ENCODE measurements at regions not wholly inside any gene's neighbourhood (a gene's known extent, or its start where the extent isn't known, plus 50 kb on each side); places are given as distances from the start of the nearest gene placed in this dataset.
A peak's percentile ranks its signal among the peaks of the same experiment; 100 is the strongest.

DNA sequence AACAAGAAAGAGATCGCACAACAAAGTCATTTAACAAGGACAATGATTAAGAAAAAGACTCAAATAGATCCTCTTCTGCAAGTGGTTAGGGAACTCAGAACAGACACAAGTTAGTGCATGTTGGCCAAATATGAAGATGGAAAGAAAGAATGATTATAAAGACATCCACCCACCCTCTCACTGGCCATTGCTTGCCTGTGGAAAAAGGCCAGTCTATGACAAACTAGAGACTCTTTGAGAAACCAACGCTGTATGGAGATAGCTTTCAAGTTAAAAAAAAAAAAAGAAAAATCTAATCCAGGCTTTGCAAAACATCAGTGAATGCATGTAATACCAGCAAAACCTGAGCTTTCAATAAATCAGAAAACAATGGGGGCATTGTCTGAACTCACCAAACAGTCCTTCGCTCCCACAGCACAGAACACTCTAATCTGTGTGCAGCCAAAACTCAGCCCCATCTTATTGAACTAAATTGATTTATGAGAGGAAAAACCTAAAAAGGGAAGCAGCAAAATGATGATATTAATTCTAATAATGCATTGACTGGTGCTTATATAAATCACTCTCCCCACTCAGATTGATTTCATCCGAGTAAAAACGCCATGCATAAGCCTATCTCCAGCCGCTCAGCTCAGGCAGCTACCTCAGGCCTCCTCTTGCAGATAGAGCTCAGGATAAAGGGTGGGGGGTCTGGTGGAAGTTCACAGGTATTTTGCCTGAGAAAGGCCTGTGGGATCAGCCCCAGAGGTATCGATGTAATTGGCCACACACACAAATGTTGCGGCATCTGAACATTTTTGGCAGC, 547.1 kb downstream of the CCDC171 start:
- Mint-ChIP-seq H3K36me3 (no peaks in the 10 kb centered on the region), H3K27me3 (peaks cover 1% of the 10 kb centered on the region), H3K4me3 (peak overlapping the region in 1 of 4 donors; percentile 22), H3K4me1 (no peaks in the 10 kb centered on the region), H3K27ac (peak overlapping the region in 1 of 3 donors; percentile 20), H3K9me3 (peaks cover 3 to 6% (median 4%) of the 10 kb centered on the region in 3 donors)

DNA sequence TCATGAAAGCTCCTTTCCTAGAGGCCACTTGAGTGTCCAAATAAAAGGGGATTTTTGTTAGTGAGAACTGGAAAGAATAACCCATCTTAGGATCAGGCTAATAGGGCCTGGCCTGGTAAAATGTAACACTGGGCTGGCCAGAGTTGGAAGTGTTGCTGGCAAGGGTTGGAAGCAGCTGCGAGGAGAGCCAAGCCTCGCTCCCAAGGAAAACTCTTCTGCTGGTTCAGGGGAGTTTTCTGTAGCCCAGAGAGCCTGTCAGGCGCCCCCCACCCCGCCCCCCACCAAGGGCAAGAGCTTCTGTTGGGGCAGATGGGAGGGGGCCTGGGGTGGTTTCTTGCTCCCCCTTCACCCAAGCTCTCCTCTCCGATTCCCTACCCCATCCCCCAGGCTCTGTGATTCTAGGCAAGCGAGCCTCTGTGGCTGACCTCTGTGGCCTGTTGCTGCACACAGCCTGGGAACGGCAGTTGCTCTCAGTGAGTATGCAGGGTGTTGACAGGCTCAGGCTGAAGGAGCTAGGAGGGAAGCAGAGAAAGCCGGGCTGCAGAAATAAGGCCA, 547.8 kb downstream of the CCDC171 start:
- Mint-ChIP-seq H3K4me3 (no peak overlapping the region), H3K27ac (no peak overlapping the region), H3K36me3 (no peaks in the 10 kb centered on the region), H3K27me3 (peaks cover 1% of the 10 kb centered on the region), H3K9me3 (peaks cover 0 to 6% (median 4%) of the 10 kb centered on the region in 3 donors), H3K4me1 (no peaks in the 10 kb centered on the region)

DNA sequence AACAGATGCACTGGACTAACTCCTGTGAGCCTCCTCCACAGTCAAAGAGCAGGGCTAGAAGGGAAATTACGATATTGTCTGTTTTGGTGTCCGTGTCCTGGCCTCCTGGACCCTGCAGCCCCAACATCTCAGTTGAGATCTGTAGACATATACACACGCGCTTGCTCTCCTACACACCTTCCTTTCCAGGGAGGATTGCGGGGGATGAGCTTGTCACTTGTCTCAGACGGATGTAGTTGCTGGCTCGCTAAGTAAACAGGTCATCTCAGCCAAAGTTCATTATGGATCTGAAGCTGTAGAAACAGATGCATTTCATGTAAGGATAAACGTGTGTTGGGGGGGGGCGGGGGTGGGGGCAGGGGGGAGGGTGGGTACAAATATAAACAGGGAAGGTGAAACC, 549.3 kb downstream of the CCDC171 start:
- H3K36me3 Mint-ChIP-seq = no peaks in the 10 kb centered on the region

DNA sequence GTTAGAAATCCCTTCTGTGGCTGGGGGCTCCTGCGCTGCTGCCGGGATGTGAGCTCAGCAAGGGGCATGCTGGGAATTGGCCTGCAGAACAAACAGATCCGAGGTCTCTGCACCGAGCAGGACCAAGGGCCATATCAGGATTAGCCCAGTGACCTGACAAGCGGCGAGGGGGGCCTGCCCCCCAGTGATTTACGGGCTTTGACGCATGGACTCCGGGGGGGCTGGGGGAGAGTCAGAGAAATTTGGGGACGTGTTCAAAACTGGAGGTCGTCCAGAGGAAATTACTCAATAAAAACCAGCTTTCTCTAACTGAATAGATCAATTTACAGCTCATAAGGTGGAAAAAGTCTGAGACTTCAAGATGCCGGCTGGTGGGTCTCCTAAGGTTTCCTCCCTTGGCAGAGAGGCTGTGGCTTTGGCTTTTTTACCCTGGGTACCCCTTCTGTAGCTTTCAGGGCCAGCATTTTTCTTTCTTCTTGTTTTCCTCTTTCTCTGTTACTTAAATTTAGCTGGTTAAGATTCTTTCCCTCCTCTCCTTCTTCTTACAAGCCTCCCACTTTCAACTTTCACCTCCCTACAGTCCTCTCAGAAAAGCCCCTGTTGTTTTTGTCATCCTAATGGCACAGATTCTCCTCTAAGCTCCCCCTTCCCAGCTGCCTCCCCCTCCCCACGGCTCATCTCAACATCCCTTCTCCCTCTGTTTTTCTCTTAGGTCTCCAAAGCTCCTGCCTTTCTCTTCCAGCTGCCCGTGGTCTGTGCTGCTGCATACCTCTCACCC, 551.0 kb downstream of the CCDC171 start:
- H3K9me3 Mint-ChIP-seq = peaks cover 0 to 4% (median 3%) of the 10 kb centered on the region in 3 donors
- no peak overlapping the region for H3K4me3 Mint-ChIP-seq
- H3K27ac Mint-ChIP-seq = no peak overlapping the region
- no peaks in the 10 kb centered on the region for H3K4me1 Mint-ChIP-seq
- H3K36me3 Mint-ChIP-seq = no peaks in the 10 kb centered on the region
- H3K27me3 Mint-ChIP-seq = no peaks in the 10 kb centered on the region

More for the DNA sequence above, 549.3 kb downstream of the CCDC171 start:
- H3K4me1 Mint-ChIP-seq = no peaks in the 10 kb centered on the region
- no peak overlapping the region for H3K27ac Mint-ChIP-seq
- H3K9me3 Mint-ChIP-seq = peaks cover 0 to 4% (median 3%) of the 10 kb centered on the region in 3 donors
- H3K27me3 Mint-ChIP-seq = no peaks in the 10 kb centered on the region
- H3K4me3 Mint-ChIP-seq = no peak overlapping the region

DNA sequence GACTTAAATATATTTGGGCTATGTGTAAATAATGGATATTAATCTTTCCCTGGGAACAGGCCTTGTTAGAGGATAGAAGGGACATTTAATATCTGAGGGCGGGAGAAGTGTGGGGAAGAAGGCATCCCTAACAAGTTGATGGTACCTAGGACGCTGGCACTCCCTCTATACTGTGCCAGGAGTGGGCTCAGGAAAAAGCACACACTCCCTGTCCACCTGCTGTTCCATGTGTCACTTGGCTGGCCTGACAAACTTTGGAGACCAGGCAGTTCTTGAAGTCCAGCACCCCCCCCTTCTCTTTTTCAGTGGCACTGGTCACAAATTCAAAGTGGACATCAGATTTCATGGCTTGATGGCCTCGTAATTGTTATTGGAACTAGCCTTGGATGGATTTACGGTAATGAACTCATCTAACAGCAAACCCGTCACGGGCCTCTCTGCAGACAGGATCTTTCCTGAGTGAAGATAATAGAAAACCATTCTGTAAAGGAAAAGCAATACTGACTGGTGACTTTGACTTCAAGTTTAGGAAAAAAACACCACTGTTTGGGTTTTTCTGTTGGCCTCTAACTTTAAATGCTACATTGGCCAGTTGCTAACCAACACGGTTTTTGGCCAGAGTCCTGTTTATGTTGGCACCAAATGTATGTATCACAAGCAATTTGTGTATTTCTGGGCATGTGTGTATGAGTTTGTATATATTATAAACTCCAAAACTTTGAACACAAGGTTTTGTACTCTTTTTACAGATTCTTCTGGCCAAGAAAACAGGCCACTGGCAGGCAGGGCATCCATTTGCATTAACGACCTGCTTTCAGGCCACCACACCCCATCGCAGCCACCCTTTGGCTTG, 552.6 kb downstream of the CCDC171 start:
- H3K36me3 Mint-ChIP-seq = no peaks in the 10 kb centered on the region
- peaks cover 0 to under 1% (median 0%) of the 10 kb centered on the region in 3 donors for H3K9me3 Mint-ChIP-seq
- no peaks in the 10 kb centered on the region for H3K27me3 Mint-ChIP-seq
- no peak overlapping the region for H3K4me3 Mint-ChIP-seq
- no peaks in the 10 kb centered on the region for H3K4me1 Mint-ChIP-seq
- no peak overlapping the region for H3K27ac Mint-ChIP-seq

DNA sequence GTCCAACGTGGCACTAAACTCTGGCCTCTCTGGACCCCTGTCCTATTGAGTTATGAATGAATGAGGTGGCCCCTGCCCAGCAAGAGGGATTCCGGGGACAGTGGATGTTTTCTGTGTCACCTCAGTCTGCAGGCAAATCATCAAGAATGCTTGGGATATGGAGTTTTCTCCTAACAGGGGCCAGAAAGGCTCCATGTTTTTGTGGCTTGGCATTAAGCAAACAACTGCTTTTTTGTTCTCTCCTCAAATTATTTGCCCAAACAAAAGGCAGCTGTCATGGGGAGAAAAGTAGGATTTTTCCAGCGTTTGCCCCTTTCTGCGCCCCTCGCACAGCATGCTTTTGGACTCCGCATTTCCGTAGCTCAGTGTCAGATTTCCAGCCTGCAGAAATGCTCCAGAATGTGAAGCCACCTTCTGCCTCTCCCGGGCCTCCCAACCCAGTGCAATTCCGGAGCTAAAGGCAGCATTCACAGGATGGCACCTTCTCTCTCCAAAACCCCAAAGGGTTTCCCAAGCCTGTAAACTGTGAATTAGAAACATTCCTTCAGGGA, 553.3 kb downstream of the CCDC171 start:
- H3K4me1 Mint-ChIP-seq = no peaks in the 10 kb centered on the region

DNA sequence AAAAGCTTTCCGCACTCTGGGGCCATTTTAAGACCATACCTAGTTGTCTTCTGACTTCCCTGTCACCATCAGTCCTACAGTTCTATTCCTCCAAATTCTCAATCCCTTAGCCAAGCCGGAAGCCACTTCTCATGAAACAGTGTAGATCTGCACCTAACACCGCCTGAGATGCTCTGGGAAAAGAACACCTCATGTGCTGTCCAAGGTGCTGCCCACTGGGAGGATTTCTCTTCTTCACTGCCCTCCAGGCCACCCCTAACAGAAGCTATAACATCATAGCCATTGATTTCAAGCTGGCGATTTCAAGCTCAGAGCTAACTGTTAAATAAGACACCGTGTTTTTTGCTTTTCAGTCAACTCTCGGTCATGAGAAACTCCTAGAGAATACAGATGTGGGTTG, 559.3 kb downstream of the CCDC171 start:
- no peaks in the 10 kb centered on the region for H3K27me3 Mint-ChIP-seq
- no peak overlapping the region for H3K27ac Mint-ChIP-seq
- H3K4me3 Mint-ChIP-seq = no peak overlapping the region
- H3K4me1 Mint-ChIP-seq = no peaks in the 10 kb centered on the region
- peaks cover 0 to 10% (median 3%) of the 10 kb centered on the region in 3 donors for H3K9me3 Mint-ChIP-seq
- H3K36me3 Mint-ChIP-seq = peaks cover 2% of the 10 kb centered on the region

More for the DNA sequence above, 553.3 kb downstream of the CCDC171 start:
- Mint-ChIP-seq H3K9me3 (peaks cover 0 to 5% (median 3%) of the 10 kb centered on the region in 3 donors), H3K27ac (no peak overlapping the region), H3K27me3 (no peaks in the 10 kb centered on the region), H3K36me3 (no peaks in the 10 kb centered on the region), H3K4me3 (no peak overlapping the region)

DNA sequence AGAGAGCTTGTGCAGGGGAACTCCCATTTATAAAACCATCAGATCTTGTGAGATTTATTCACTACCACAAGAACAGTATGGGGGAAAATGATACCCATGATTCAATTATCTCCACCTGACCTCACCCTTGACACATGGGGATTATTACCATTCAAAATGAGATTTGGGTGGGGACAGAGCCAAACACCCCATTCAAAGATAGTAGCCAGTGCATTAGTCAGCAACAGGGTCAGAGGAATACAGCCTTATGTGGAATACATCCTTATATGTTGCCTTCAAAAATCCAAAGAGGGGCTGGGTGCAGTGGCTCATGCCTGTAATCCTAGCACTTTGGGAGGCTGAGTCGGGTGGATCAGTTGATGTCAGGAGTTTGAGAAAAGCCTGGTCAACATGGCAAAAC, 563.2 kb downstream of the CCDC171 start:
- no peak overlapping the region for H3K27ac Mint-ChIP-seq
- H3K9me3 Mint-ChIP-seq = peaks cover 5 to 9% (median 5%) of the 10 kb centered on the region in 3 donors
- no peaks in the 10 kb centered on the region for H3K4me1 Mint-ChIP-seq
- H3K36me3 Mint-ChIP-seq = peaks cover 2% of the 10 kb centered on the region
- H3K27me3 Mint-ChIP-seq = peaks cover 3% of the 10 kb centered on the region
- H3K4me3 Mint-ChIP-seq = no peak overlapping the region

DNA sequence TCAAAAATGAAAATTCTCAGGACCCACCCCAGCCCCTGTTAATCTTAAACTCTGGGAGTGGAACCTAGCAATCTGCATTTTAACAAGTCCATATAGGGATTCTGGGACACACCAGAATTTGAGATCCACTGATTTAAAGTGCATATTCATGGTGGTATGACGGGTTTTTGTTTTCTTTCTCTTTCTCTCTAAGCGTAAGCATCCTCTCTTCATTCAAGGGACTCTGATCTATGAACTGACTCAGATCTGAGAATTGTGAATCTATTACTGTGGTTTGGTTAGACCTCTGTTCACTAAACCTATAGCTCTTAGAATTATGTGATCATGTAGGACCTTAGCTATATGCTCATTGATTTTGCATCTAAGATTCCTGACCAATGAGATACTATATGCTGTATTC, 565.2 kb downstream of the CCDC171 start:
- H3K4me3 Mint-ChIP-seq = no peak overlapping the region
- no peak overlapping the region for H3K27ac Mint-ChIP-seq
- peaks cover 3% of the 10 kb centered on the region for H3K27me3 Mint-ChIP-seq
- peaks cover 2% of the 10 kb centered on the region for H3K36me3 Mint-ChIP-seq
- peaks cover 5 to 9% (median 5%) of the 10 kb centered on the region in 3 donors for H3K9me3 Mint-ChIP-seq
- no peaks in the 10 kb centered on the region for H3K4me1 Mint-ChIP-seq

DNA sequence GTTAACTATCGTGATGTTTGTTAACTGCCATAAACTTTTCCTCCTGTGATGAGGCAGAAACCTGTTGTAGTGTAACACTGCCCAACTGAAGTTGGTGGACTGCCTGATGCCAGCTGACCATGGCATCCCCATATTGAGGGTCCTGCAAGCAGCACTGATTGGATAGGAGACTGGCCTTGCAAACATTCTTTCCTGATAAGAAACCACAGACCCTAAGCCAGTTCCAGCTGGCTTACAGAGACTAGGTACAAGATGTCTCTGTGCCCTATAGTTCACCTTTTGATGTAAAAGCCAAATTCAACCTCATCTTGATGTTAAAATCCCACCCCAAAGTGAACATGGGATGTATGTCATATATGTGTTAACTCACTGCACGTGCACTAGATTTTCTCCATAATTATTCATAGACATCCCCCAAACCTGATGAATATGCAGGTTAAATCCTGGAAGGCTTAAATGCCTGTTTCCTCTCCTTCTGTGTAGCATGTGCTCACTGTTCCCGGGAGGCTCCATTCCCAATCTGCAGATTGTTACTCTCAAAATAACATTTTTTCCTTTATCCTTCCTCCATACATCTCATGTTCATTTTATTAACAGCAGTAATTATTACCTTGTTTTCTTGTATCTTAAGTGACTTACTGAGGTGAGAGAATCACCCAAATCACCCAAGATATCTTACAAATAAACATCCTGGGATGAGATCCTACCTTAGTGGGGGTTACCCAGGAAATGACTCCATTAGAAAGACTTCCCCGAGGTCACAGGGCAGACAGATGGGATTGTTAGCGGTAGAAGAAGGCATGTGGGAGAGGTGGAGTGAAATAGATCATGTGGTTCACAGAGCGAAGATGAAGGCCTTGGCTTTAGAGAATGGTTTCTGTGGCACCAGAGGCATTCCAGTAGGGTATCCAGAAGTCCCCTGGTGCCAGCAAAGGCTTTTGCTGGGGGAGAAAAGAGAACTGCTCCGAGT, 566.7 kb downstream of the CCDC171 start:
- Mint-ChIP-seq H3K27ac (no peak overlapping the region), H3K36me3 (no peaks in the 10 kb centered on the region), H3K4me1 (no peaks in the 10 kb centered on the region), H3K4me3 (no peak overlapping the region), H3K27me3 (peaks cover 3% of the 10 kb centered on the region), H3K9me3 (peaks cover 5 to 6% (median 6%) of the 10 kb centered on the region in 3 donors)

DNA sequence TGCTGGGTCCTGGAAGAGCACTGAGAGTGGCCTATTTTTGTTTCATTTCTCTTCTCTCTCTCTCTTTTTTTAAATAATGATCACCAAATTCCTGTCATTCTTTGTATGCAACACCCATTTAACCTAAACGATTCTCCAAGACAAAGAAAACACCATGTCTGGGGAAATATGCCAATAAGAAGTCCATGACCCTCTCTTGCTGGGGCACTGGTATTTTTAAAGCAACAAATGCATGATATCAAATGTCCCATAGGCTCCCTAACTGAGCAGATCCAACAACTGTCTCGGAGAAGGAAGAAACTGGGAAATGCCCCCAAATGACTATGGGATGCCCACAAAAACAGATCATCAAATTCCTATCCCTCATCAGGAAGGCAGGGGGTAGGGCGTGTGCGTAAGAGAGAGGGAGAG, 567.4 kb downstream of the CCDC171 start:
- no peaks in the 10 kb centered on the region for H3K4me1 Mint-ChIP-seq
- no peak overlapping the region for H3K27ac Mint-ChIP-seq
- no peaks in the 10 kb centered on the region for H3K36me3 Mint-ChIP-seq
- H3K9me3 Mint-ChIP-seq = peaks cover 5 to 7% (median 6%) of the 10 kb centered on the region in 3 donors
- H3K4me3 Mint-ChIP-seq = no peak overlapping the region
- peaks cover 3% of the 10 kb centered on the region for H3K27me3 Mint-ChIP-seq

DNA sequence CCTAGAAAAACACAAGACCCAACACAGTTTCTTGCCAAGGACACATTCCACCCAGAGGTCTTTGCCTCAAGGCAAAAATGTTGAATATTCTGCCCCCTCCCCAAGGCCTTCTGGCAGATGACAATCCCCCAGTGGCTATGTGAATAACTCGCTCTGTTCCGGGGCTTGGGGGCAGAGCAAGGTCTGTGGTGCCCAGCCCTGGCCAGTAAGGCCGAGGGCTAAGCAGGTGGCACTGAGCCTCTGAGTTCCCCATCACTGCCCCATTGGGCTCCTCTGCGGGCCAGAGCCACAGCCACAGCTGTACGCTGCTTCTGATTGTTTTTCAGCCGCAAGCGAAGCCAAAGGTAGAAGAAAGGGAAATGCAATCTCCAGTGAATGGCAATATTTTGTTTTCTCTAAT, 567.9 kb downstream of the CCDC171 start:
- H3K36me3 Mint-ChIP-seq = no peaks in the 10 kb centered on the region
- H3K4me1 Mint-ChIP-seq = no peaks in the 10 kb centered on the region
- no peak overlapping the region for H3K27ac Mint-ChIP-seq
- peaks cover 3% of the 10 kb centered on the region for H3K27me3 Mint-ChIP-seq
- H3K4me3 Mint-ChIP-seq = no peak overlapping the region
- peaks cover 5 to 10% (median 6%) of the 10 kb centered on the region in 3 donors for H3K9me3 Mint-ChIP-seq

DNA sequence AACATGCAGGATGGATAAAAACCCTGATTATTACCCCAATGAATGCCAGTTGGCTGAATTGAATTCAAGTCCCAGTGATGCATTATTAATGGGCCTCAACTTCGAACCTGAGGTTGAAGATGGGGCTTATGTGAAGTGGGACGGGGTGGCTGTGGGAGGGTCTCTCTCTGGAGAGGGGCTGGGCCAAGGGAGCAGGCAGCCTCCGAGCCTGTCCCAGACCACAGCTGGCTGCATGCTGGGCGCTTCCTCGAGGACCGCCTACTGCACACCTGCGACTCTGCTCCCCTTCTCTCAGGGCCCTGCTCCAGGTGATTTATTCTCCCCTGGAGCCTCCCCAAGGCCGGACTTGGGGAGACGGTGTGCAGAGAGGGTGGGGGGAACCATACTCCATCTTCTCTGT, 568.3 kb downstream of the CCDC171 start:
- Mint-ChIP-seq H3K4me3 (no peak overlapping the region), H3K36me3 (no peaks in the 10 kb centered on the region), H3K9me3 (peaks cover 5 to 10% (median 6%) of the 10 kb centered on the region in 3 donors), H3K27ac (no peak overlapping the region), H3K4me1 (no peaks in the 10 kb centered on the region), H3K27me3 (peaks cover 3% of the 10 kb centered on the region)

Data from IgD-negative memory B cell (primary cell).